H9 (cell line): ENCODE measurements at regions not wholly inside any gene's neighbourhood (a gene's known extent, or its start where the extent isn't known, plus 50 kb on each side); places are given as distances from the start of the nearest gene placed in this dataset.

Experiments used
- DNase-seq: peaks from one replicate; pipeline ENCODE4 v3.0.0-alpha.2; 2017
- H2AFZ ChIP-seq: one replicate; pipeline ENCODE4 v1.6.1; 2013; ENCODE audit warnings: mild to moderate bottlenecking, low read length, control low read depth, moderate library complexity
- H2AK5ac ChIP-seq: 2 replicates; pipeline ENCODE4 v1.6.1; 2013; ENCODE audit warnings: low read length, control low read depth, mixed read lengths; ENCODE audit not compliant: insufficient read length
- H2BK120ac ChIP-seq: one replicate; pipeline ENCODE4 v1.6.1; 2013; ENCODE audit warnings: low read depth, mild to moderate bottlenecking, low read length, control low read depth, inconsistent platforms; ENCODE audit not compliant: poor library complexity, severe bottlenecking
- H2BK12ac ChIP-seq: 2 replicates; pipeline ENCODE4 v1.6.1; 2013; ENCODE audit warnings: low read length, control low read depth, mixed read lengths, low read depth; ENCODE audit not compliant: insufficient read length
- H2BK15ac ChIP-seq: 2 replicates; pipeline ENCODE4 v1.6.1; 2013; ENCODE audit warnings: low read depth, low read length, control low read depth
- H2BK20ac ChIP-seq: one replicate; pipeline ENCODE4 v1.6.1; 2013; ENCODE audit warnings: low read depth, mild to moderate bottlenecking, low read length, control low read depth, inconsistent platforms; ENCODE audit not compliant: poor library complexity, severe bottlenecking
- H2BK5ac ChIP-seq: 2 replicates; pipeline ENCODE4 v1.6.1; 2013; ENCODE audit warnings: low read length, control low read depth, mixed read lengths; ENCODE audit not compliant: insufficient read length
- H3K14ac ChIP-seq: 2 replicates; pipeline ENCODE4 v1.6.1; 2013; ENCODE audit warnings: low read length, control low read depth; ENCODE audit not compliant: insufficient read depth
- H3K18ac ChIP-seq: 2 replicates; pipeline ENCODE4 v1.6.1; 2013; ENCODE audit warnings: low read depth, mild to moderate bottlenecking, mixed read lengths, low read length, control low read depth; ENCODE audit not compliant: insufficient read length
- H3K23ac ChIP-seq: 2 replicates; pipeline ENCODE4 v1.6.1; 2013; ENCODE audit warnings: low read length, control low read depth, mixed read lengths, low read depth; ENCODE audit not compliant: insufficient read length
- H3K23me2 ChIP-seq: 2 replicates; pipeline ENCODE4 v1.6.1; 2013; ENCODE audit warnings: low read depth, mild to moderate bottlenecking, mixed read lengths, low read length, control low read depth; ENCODE audit not compliant: insufficient read length, poor library complexity, severe bottlenecking
- H3K27ac ChIP-seq: 2 replicates; pipeline ENCODE4 v1.5.1; 2013; ENCODE audit warnings: low read length, control low read depth, mixed read lengths, low read depth; ENCODE audit not compliant: insufficient read length
- H3K27me3 ChIP-seq: 2 replicates; pipeline ENCODE4 v1.6.1; 2013; ENCODE audit warnings: low read length, control low read depth, inconsistent platforms; ENCODE audit not compliant: insufficient read depth
- H3K4ac ChIP-seq: 2 replicates; pipeline ENCODE4 v1.6.1; 2013; ENCODE audit warnings: low read depth, mild to moderate bottlenecking, control low read depth, inconsistent platforms, low read length, moderate library complexity
- H3K4me1 ChIP-seq: 2 replicates; pipeline ENCODE4 v1.6.1; 2013; ENCODE audit warnings: low read length, control low read depth, inconsistent platforms; ENCODE audit not compliant: insufficient read depth
- H3K4me2 ChIP-seq: 2 replicates; pipeline ENCODE4 v1.6.1; 2013; ENCODE audit warnings: low read length, control low read depth, mixed read lengths; ENCODE audit not compliant: insufficient read length, insufficient read depth
- H3K56ac ChIP-seq: 2 replicates; pipeline ENCODE4 v1.6.1; 2013; ENCODE audit warnings: low read depth, mild to moderate bottlenecking, mixed read lengths, low read length, control low read depth; ENCODE audit not compliant: insufficient read length
- H3K79me1 ChIP-seq: 2 replicates; pipeline ENCODE4 v1.6.1; 2013; ENCODE audit warnings: low read depth, mild to moderate bottlenecking, moderate library complexity, low read length, control low read depth, inconsistent platforms; ENCODE audit not compliant: insufficient read depth, poor library complexity, severe bottlenecking
- H3K79me2 ChIP-seq: 2 replicates; pipeline ENCODE4 v1.6.1; 2013; ENCODE audit warnings: low read length, control low read depth, inconsistent platforms; ENCODE audit not compliant: insufficient read depth
- H3K9ac ChIP-seq: 2 replicates; pipeline ENCODE4 v1.6.1; 2013; ENCODE audit warnings: low read length, control low read depth, mixed read lengths; ENCODE audit not compliant: insufficient read length; ENCODE audit errors: extremely low read depth
- H3K9me3 ChIP-seq: one replicate; pipeline ENCODE4 v1.6.1; 2013; ENCODE audit warnings: low read depth, low read length, inconsistent platforms; ENCODE audit not compliant: control insufficient read depth
- H3T11ph ChIP-seq: one replicate; pipeline ENCODE4 v1.6.1; 2013; ENCODE audit warnings: mild to moderate bottlenecking, low read length, control low read depth, inconsistent platforms
- H4K20me1 ChIP-seq: one replicate; pipeline ENCODE4 v1.6.1; 2013; ENCODE audit not compliant: control insufficient read depth, insufficient read length, insufficient read depth
- H4K5ac ChIP-seq: 2 replicates; pipeline ENCODE4 v1.6.1; 2013; ENCODE audit warnings: low read depth, mild to moderate bottlenecking, mixed read lengths, low read length, control low read depth; ENCODE audit not compliant: insufficient read length
- H4K8ac ChIP-seq: replicated peaks from 2 replicates; pipeline ENCODE4 v1.6.1; 2013; ENCODE audit warnings: low read length, control low read depth, mixed read lengths, low read depth; ENCODE audit not compliant: insufficient read length
- H4K91ac ChIP-seq: 2 replicates; pipeline ENCODE4 v1.6.1; 2013; ENCODE audit warnings: low read depth, mild to moderate bottlenecking, moderate library complexity, mixed read lengths, low read length, control low read depth; ENCODE audit not compliant: insufficient read length
- H3K27ac Mint-ChIP-seq, 3 experiments: 2 replicates in 2 of 3; 3 replicates in 1 of 3; pipeline ENCODE4 v1.8.0; 2020 to 2021; ENCODE audit warnings: mixed read lengths in 3 of 3, mild to moderate bottlenecking in 1 of 3, moderate library complexity in 1 of 3
- H3K27me3 Mint-ChIP-seq: 2 replicates; pipeline ENCODE4 v1.8.0; 2021; ENCODE audit warnings: low read depth, mild to moderate bottlenecking, moderate library complexity, mixed read lengths
- H3K36me3 Mint-ChIP-seq, 3 experiments: 2 replicates in 2 of 3; 3 replicates in 1 of 3; pipeline ENCODE4 v1.8.0; 2020 to 2021; ENCODE audit warnings: low read depth in 3 of 3, mixed read lengths in 3 of 3; ENCODE audit not compliant: insufficient read depth in 1 of 3
- H3K4me1 Mint-ChIP-seq, 2 experiments: 2 replicates each; pipeline ENCODE4 v1.8.0; 2020; ENCODE audit warnings: mixed read lengths in 2 of 2
- H3K4me3 Mint-ChIP-seq, 2 experiments: 2 replicates in 1 of 2; 3 replicates in 1 of 2; pipeline ENCODE4 v1.8.0; 2020 to 2021; ENCODE audit warnings: mild to moderate bottlenecking in 2 of 2, mixed read lengths in 2 of 2, moderate library complexity in 1 of 2
- H3K9me3 Mint-ChIP-seq, 2 experiments: 2 replicates in 1 of 2; 3 replicates in 1 of 2; pipeline ENCODE4 v1.8.0; 2020; ENCODE audit warnings: mild to moderate bottlenecking in 2 of 2, mixed read lengths in 2 of 2, moderate library complexity in 1 of 2
- WGBS: extraction: QIAGEN DNeasy Blood & Tissue Kit; methylation state at CpG from one replicate; pipeline ENCODE4 v1.1.7; 2013; ENCODE audit warnings: missing lambda C conversion rate, low lambda C conversion rate, mixed read lengths; ENCODE audit not compliant: insufficient read length; ENCODE audit errors: extremely low coverage; 5-methylcytosine and 5-hydroxymethylcytosine counted together
- TF ChIP-seq, protein P1 (sequence below): fragments of 200-600 bp; sonication (generic); conservative IDR thresholded peaks from 3 replicates; pipeline ENCODE4 v1.8.0; 2021; ENCODE audit warnings: antibody characterized with exemption, mild to moderate bottlenecking

DNA sequence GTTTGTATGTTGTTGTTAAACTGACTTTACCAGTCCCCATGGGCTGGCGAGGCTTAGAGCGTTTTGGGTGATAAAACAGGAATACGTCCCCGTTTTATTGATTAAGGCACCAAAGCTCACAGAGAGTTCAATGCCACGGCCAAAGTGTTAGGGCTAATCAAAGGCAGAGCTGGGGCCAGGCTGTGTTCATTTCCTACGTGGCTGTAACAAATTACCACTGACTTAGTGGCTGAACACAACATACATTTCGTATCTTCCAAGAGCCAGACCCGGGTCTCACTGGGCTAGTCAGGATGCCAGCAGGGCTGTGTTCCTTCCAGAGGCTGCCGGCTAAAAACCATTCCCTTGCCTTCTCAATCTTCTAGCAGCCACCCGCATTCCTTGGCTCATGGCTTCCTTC, 94.4 kb upstream of the HABP2 start:
- H2BK12ac ChIP-seq = no peak overlapping the region
- Mint-ChIP-seq H3K4me1 (peaks cover 8 to 19% of the 10 kb centered on the region in 2 experiments), H3K27ac (no peak overlapping the region), H3K27me3 (peaks cover 33% of the 10 kb centered on the region), H3K9me3 (peaks cover 0 to 3% of the 10 kb centered on the region in 2 experiments; a peak in 1 of 5 replicates), H3K4me3 (no peak overlapping the region), H3K36me3 (no peaks in the 10 kb centered on the region; a peak in 1 of 7 replicates)
- no CpG with 5 or more reads among the region's 10 CpGs for WGBS
- no peaks in the 10 kb centered on the region for H4K20me1 ChIP-seq
- H2BK120ac ChIP-seq = no peak overlapping the region
- no peak overlapping the region for H3K9ac ChIP-seq
- no peak overlapping the region for H2BK5ac ChIP-seq
- H3K27me3 ChIP-seq = no peaks in the 10 kb centered on the region
- no peak overlapping the region for H4K91ac ChIP-seq
- H3K9me3 ChIP-seq = no peaks in the 10 kb centered on the region
- no peak overlapping the region for H2AK5ac ChIP-seq
- no peak overlapping the region for H2AFZ ChIP-seq
- H3K27ac ChIP-seq = no peak overlapping the region
- no peak overlapping the region for H4K8ac ChIP-seq
- no peak overlapping the region for H3K4me2 ChIP-seq
- no peak overlapping the region for H3K14ac ChIP-seq
- H4K5ac ChIP-seq = no peak overlapping the region
- no peaks in the 10 kb centered on the region for H3K23me2 ChIP-seq
- H3T11ph ChIP-seq = no peak overlapping the region
- DNase-seq = no peak
- no peaks in the 10 kb centered on the region for H3K79me1 ChIP-seq
- H3K56ac ChIP-seq = no peak overlapping the region
- no peaks in the 10 kb centered on the region for H3K79me2 ChIP-seq
- no peaks in the 10 kb centered on the region for H3K4me1 ChIP-seq
- no peak overlapping the region for H3K23ac ChIP-seq
- no peak overlapping the region for H3K18ac ChIP-seq
- no peak overlapping the region for H2BK15ac ChIP-seq
- TF ChIP-seq, protein P1, sequence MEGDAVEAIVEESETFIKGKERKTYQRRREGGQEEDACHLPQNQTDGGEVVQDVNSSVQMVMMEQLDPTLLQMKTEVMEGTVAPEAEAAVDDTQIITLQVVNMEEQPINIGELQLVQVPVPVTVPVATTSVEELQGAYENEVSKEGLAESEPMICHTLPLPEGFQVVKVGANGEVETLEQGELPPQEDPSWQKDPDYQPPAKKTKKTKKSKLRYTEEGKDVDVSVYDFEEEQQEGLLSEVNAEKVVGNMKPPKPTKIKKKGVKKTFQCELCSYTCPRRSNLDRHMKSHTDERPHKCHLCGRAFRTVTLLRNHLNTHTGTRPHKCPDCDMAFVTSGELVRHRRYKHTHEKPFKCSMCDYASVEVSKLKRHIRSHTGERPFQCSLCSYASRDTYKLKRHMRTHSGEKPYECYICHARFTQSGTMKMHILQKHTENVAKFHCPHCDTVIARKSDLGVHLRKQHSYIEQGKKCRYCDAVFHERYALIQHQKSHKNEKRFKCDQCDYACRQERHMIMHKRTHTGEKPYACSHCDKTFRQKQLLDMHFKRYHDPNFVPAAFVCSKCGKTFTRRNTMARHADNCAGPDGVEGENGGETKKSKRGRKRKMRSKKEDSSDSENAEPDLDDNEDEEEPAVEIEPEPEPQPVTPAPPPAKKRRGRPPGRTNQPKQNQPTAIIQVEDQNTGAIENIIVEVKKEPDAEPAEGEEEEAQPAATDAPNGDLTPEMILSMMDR = no peak
- no peak overlapping the region for H3K4ac ChIP-seq
- H2BK20ac ChIP-seq = no peak overlapping the region
